ENCODE measurements at regions not wholly inside any gene's neighbourhood (a gene's known extent, or its start where the extent isn't known, plus 50 kb on each side); places are given as distances from the start of the nearest gene placed in this dataset.
"Not testable (repeated sequence)": the region's sequence is repeated elsewhere in the genome, so short reads cannot be mapped to it uniquely, and the experiment has no call there.

GRCh38 chr2:8609357-8609811 is 72.5 kb upstream of the ID2 start:
- no peaks in the 10 kb centered on the region for H3K36me3 Mint-ChIP-seq (ENCODE audit: low read depth)
- peaks cover 9% of the 10 kb centered on the region for H3K9me3 Mint-ChIP-seq
- H3K27ac Mint-ChIP-seq, result peak overlapping the region; percentile 85
- DNase-seq, result no peak
- H3K27me3 Mint-ChIP-seq, result no peaks in the 10 kb centered on the region
- H3K4me3 Mint-ChIP-seq, result no peak overlapping the region
- H3K4me1 Mint-ChIP-seq (ENCODE audit: low read depth), result peaks cover 39% of the 10 kb centered on the region

GRCh38 chr2:8610775-8611174 is 71.1 kb upstream of the ID2 start:
- DNase-seq, result peak; percentile 9
- H3K9me3 Mint-ChIP-seq; H3K27me3 Mint-ChIP-seq; H3K4me3 Mint-ChIP-seq; H3K36me3 Mint-ChIP-seq (ENCODE audit: low read depth); H3K27ac Mint-ChIP-seq: not testable (repeated sequence)
- H3K4me1 Mint-ChIP-seq (ENCODE audit: low read depth), result peaks cover 38% of the 10 kb centered on the region

- DNase-seq, result no peak
- peaks cover 9% of the 10 kb centered on the region for H3K9me3 Mint-ChIP-seq
- no peaks in the 10 kb centered on the region for H3K36me3 Mint-ChIP-seq (ENCODE audit: low read depth)
- H3K27me3 Mint-ChIP-seq, result no peaks in the 10 kb centered on the region
- H3K4me1 Mint-ChIP-seq (ENCODE audit: low read depth), result peaks cover 34% of the 10 kb centered on the region
- H3K4me3 Mint-ChIP-seq, result no peak overlapping the region
- H3K27ac Mint-ChIP-seq, result no peak overlapping the region
Measured at GRCh38 chr2:8611246-8611645, 70.6 kb upstream of the ID2 start.

GRCh38 chr2:8611700-8612099 is 70.2 kb upstream of the ID2 start:
- H3K36me3 Mint-ChIP-seq (ENCODE audit: low read depth), result no peaks in the 10 kb centered on the region
- H3K4me1 Mint-ChIP-seq (ENCODE audit: low read depth), result peaks cover 29% of the 10 kb centered on the region
- DNase-seq, result no peak
- no peak overlapping the region for H3K27ac Mint-ChIP-seq
- no peak overlapping the region for H3K4me3 Mint-ChIP-seq
- H3K9me3 Mint-ChIP-seq, result peaks cover 9% of the 10 kb centered on the region
- no peaks in the 10 kb centered on the region for H3K27me3 Mint-ChIP-seq

GRCh38 chr2:8612734-8613179 is 69.1 kb upstream of the ID2 start:
- no peak overlapping the region for H3K27ac Mint-ChIP-seq
- H3K9me3 Mint-ChIP-seq, result peaks cover 9% of the 10 kb centered on the region
- DNase-seq, result peak; percentile 26
- no peaks in the 10 kb centered on the region for H3K36me3 Mint-ChIP-seq (ENCODE audit: low read depth)
- H3K4me1 Mint-ChIP-seq (ENCODE audit: low read depth), result peaks cover 20% of the 10 kb centered on the region
- H3K4me3 Mint-ChIP-seq, result no peak overlapping the region
- H3K27me3 Mint-ChIP-seq, result no peaks in the 10 kb centered on the region

GRCh38 chr2:8613207-8613999 is 68.5 kb upstream of the ID2 start:
- H3K27ac Mint-ChIP-seq; H3K27me3 Mint-ChIP-seq; H3K36me3 Mint-ChIP-seq (ENCODE audit: low read depth); H3K4me3 Mint-ChIP-seq; H3K9me3 Mint-ChIP-seq: not testable (repeated sequence)
- DNase-seq, result peak; percentile 14
- peaks cover 13% of the 10 kb centered on the region for H3K4me1 Mint-ChIP-seq (ENCODE audit: low read depth)

GRCh38 chr2:8614646-8615045 is 67.2 kb upstream of the ID2 start:
- peaks cover 3% of the 10 kb centered on the region for H3K4me1 Mint-ChIP-seq (ENCODE audit: low read depth)
- H3K36me3 Mint-ChIP-seq (ENCODE audit: low read depth), result no peaks in the 10 kb centered on the region
- no peaks in the 10 kb centered on the region for H3K27me3 Mint-ChIP-seq
- H3K9me3 Mint-ChIP-seq, result peaks cover 9% of the 10 kb centered on the region
- DNase-seq, result no peak
- no peak overlapping the region for H3K27ac Mint-ChIP-seq
- H3K4me3 Mint-ChIP-seq, result no peak overlapping the region

- Mint-ChIP-seq H3K36me3 (ENCODE audit: low read depth) (no peaks in the 10 kb centered on the region), H3K4me1 (ENCODE audit: low read depth) (peaks cover 3% of the 10 kb centered on the region), H3K4me3 (no peak overlapping the region), H3K27me3 (no peaks in the 10 kb centered on the region), H3K9me3 (peaks cover 9% of the 10 kb centered on the region), H3K27ac (no peak overlapping the region)
- peak; percentile 25 for DNase-seq
Measured at GRCh38 chr2:8615252-8615575, 66.6 kb upstream of the ID2 start.

GRCh38 chr2:8615576-8616281 is 66.1 kb upstream of the ID2 start:
- no peak overlapping the region for H3K27ac Mint-ChIP-seq
- peak; percentile 16 for DNase-seq
- no peaks in the 10 kb centered on the region for H3K36me3 Mint-ChIP-seq (ENCODE audit: low read depth)

GRCh38 chr2:8617048-8617447 is 64.8 kb upstream of the ID2 start:
- peak; percentile 16 for DNase-seq
- H3K4me1 Mint-ChIP-seq (ENCODE audit: low read depth), result peaks cover 3% of the 10 kb centered on the region
- no peaks in the 10 kb centered on the region for H3K27me3 Mint-ChIP-seq
- H3K4me3 Mint-ChIP-seq, result no peak overlapping the region
- H3K27ac Mint-ChIP-seq, result no peak overlapping the region
- no peaks in the 10 kb centered on the region for H3K36me3 Mint-ChIP-seq (ENCODE audit: low read depth)
- H3K9me3 Mint-ChIP-seq, result no peaks in the 10 kb centered on the region

More at GRCh38 chr2:8615576-8616281, 66.1 kb upstream of the ID2 start:
- H3K9me3 Mint-ChIP-seq, result peaks cover 3% of the 10 kb centered on the region
- H3K27me3 Mint-ChIP-seq, result no peaks in the 10 kb centered on the region
- H3K4me1 Mint-ChIP-seq (ENCODE audit: low read depth), result peaks cover 3% of the 10 kb centered on the region
- no peak overlapping the region for H3K4me3 Mint-ChIP-seq

GRCh38 chr2:8617590-8617989 is 64.3 kb upstream of the ID2 start:
- DNase-seq, result peak; percentile 8
- H3K9me3 Mint-ChIP-seq, result no peaks in the 10 kb centered on the region
- no peak overlapping the region for H3K27ac Mint-ChIP-seq
- no peaks in the 10 kb centered on the region for H3K27me3 Mint-ChIP-seq
- no peaks in the 10 kb centered on the region for H3K36me3 Mint-ChIP-seq (ENCODE audit: low read depth)
- peaks cover 3% of the 10 kb centered on the region for H3K4me1 Mint-ChIP-seq (ENCODE audit: low read depth)
- no peak overlapping the region for H3K4me3 Mint-ChIP-seq

- Mint-ChIP-seq H3K4me1 (ENCODE audit: low read depth) (no peaks in the 10 kb centered on the region), H3K9me3 (no peaks in the 10 kb centered on the region), H3K27ac (no peak overlapping the region), H3K36me3 (ENCODE audit: low read depth) (no peaks in the 10 kb centered on the region), H3K4me3 (no peak overlapping the region), H3K27me3 (no peaks in the 10 kb centered on the region)
- DNase-seq, result peak; percentile 7
Measured at GRCh38 chr2:8619071-8619470, 62.8 kb upstream of the ID2 start.

- no peak for DNase-seq
- no peaks in the 10 kb centered on the region for H3K36me3 Mint-ChIP-seq (ENCODE audit: low read depth)
- no peaks in the 10 kb centered on the region for H3K9me3 Mint-ChIP-seq
- H3K4me3 Mint-ChIP-seq, result no peak overlapping the region
- H3K27ac Mint-ChIP-seq, result no peak overlapping the region
- H3K4me1 Mint-ChIP-seq (ENCODE audit: low read depth), result no peaks in the 10 kb centered on the region
- H3K27me3 Mint-ChIP-seq, result no peaks in the 10 kb centered on the region
Measured at GRCh38 chr2:8620611-8621382, 61.1 kb upstream of the ID2 start.

GRCh38 chr2:8622199-8622911 is 59.5 kb upstream of the ID2 start:
- no peaks in the 10 kb centered on the region for H3K27me3 Mint-ChIP-seq
- no peaks in the 10 kb centered on the region for H3K36me3 Mint-ChIP-seq (ENCODE audit: low read depth)
- H3K9me3 Mint-ChIP-seq, result no peaks in the 10 kb centered on the region
- H3K4me3 Mint-ChIP-seq, result no peak overlapping the region
- H3K4me1 Mint-ChIP-seq (ENCODE audit: low read depth), result no peaks in the 10 kb centered on the region
- DNase-seq, result peak; percentile 19
- H3K27ac Mint-ChIP-seq, result peak overlapping the region; percentile 10

All from activated T-cell treated with anti-CD3 and anti-CD28 coated beads, Interleukin-2, amount 50 U/mL, for 24 hours (primary cell).